SK-N-SH (cell line): ENCODE measurements at regions not wholly inside any gene's neighbourhood (a gene's known extent, or its start where the extent isn't known, plus 50 kb on each side); places are given as distances from the start of the nearest gene placed in this dataset.

Experiments used
- CTCF ChIA-PET: fragments of 300-600, 350-600 bp; formaldehyde crosslinking; extraction: SDS; loops from one replicate; lab custom pipeline; 2021; lab: Yijun Ruan, JAX
- POLR2A ChIA-PET: fragments of 350-600 bp; sonication (Branson Sonifier 250); formaldehyde crosslinking; extraction: SDS; loops from one replicate; lab custom pipeline; 2020; ENCODE audit warnings: antibody characterized with exemption, inconsistent platforms; lab: Yijun Ruan, JAX
- DNase-seq: peaks from one replicate; pipeline ENCODE4 v3.0.0; 2012
- H2AFZ ChIP-seq: fragments of 200-600 bp; sonication (generic); 2 replicates; pipeline ENCODE4 v1.8.1; 2016; ENCODE audit warnings: antibody characterized with exemption, mild to moderate bottlenecking, low read depth
- H3F3A ChIP-seq: fragments of 200-600 bp; sonication (generic); replicated peaks from 2 replicates; pipeline ENCODE3; 2016; ENCODE audit warnings: antibody characterized with exemption, mild to moderate bottlenecking; ENCODE audit not compliant: insufficient read depth
- H3K27ac ChIP-seq, 2 experiments: fragments of 200-500 bp in 1 of 2; fragments of 200-600 bp in 1 of 2; sonication (Bioruptor generic) in 1 of 2; sonication (generic), shearing (Covaris generic) in 1 of 2; 2 replicates each; pipeline versions ENCODE4 v1.5.1 to v1.6.1; 2014 to 2016; ENCODE audit warnings: low read depth in 2 of 2, inconsistent platforms in 1 of 2, low read length in 1 of 2, mild to moderate bottlenecking in 1 of 2, mixed read lengths in 1 of 2
- H3K27me3 ChIP-seq: fragments of 200-600 bp; sonication (generic), shearing (Covaris generic); 2 replicates; pipeline ENCODE4 v1.6.1; 2016; ENCODE audit warnings: mixed run types; ENCODE audit not compliant: insufficient read depth
- H3K36me3 ChIP-seq, 2 experiments: fragments of 200-500 bp in 1 of 2; fragments of 200-600 bp in 1 of 2; sonication (Bioruptor generic) in 1 of 2; sonication (generic) in 1 of 2; replicated peaks in 1 of 2; 2 replicates each; pipeline versions ENCODE3 to v1.5.1; 2014 to 2016; ENCODE audit warnings: low read length in 1 of 2, mild to moderate bottlenecking in 1 of 2; ENCODE audit not compliant: insufficient read depth in 2 of 2, control insufficient read depth in 1 of 2
- H3K4me1 ChIP-seq, 2 experiments: fragments of 200-500 bp in 1 of 2; fragments of 200-600 bp in 1 of 2; sonication (Bioruptor generic) in 1 of 2; sonication (generic), shearing (Covaris generic) in 1 of 2; 2 replicates each; pipeline versions ENCODE4 v1.5.1 to v1.6.1; 2014 to 2016; ENCODE audit warnings: low read depth in 1 of 2, low read length in 1 of 2, mixed run types in 1 of 2; ENCODE audit not compliant: insufficient read depth in 2 of 2, control insufficient read depth in 1 of 2
- H3K4me2 ChIP-seq: fragments of 200-600 bp; sonication (generic), shearing (Covaris generic); 2 replicates; pipeline ENCODE4 v1.6.1; 2017; ENCODE audit warnings: mixed run types
- H3K4me3 ChIP-seq, 2 experiments: fragments of 200-500 bp in 1 of 2; fragments of 200-600 bp in 1 of 2; sonication (Bioruptor generic) in 1 of 2; sonication (generic), shearing (Covaris generic) in 1 of 2; 2 replicates each; pipeline versions ENCODE4 v1.5.1 to v1.8.1; 2014 to 2016; ENCODE audit warnings: low read depth in 2 of 2, inconsistent platforms in 1 of 2, low read length in 1 of 2, mild to moderate bottlenecking in 1 of 2, mixed read lengths in 1 of 2, moderate library complexity in 1 of 2
- H3K79me2 ChIP-seq: fragments of 200-600 bp; sonication (generic); 2 replicates; pipeline ENCODE4 v1.8.1; 2017; ENCODE audit warnings: mild to moderate bottlenecking; ENCODE audit not compliant: insufficient read depth
- H3K9ac ChIP-seq: fragments of 200-600 bp; sonication (generic); 2 replicates; pipeline ENCODE4 v1.6.1; 2017; ENCODE audit warnings: mixed run types
- H3K9me2 ChIP-seq: fragments of 200-600 bp; sonication (generic); 2 replicates; pipeline ENCODE4 v1.6.1; 2017; ENCODE audit warnings: mixed run types
- H3K9me3 ChIP-seq: fragments of 200-600 bp; sonication (generic); 2 replicates; pipeline ENCODE4 v1.6.1; 2017; ENCODE audit warnings: mixed run types, mild to moderate bottlenecking, moderate library complexity
- H4K20me1 ChIP-seq: fragments of 200-600 bp; sonication (generic); 2 replicates; pipeline ENCODE4 v1.6.1; 2017; ENCODE audit warnings: mild to moderate bottlenecking, mixed run types; ENCODE audit not compliant: insufficient read depth
- ELF1 ChIP-seq: IDR thresholded peaks from 2 replicates; pipeline ENCODE4 v1.4.0; 2012
- EP300 ChIP-seq, 2 experiments: IDR thresholded peaks; 2 replicates each; pipeline versions ENCODE4 v1.4.0 to v1.6.1; 2012; ENCODE audit warnings: borderline replicate concordance in 1 of 2, low read depth in 1 of 2, low read length in 1 of 2
- EZH2phosphoT487 ChIP-seq: fragments of 200-600 bp; sonication (generic); IDR thresholded peaks from 2 replicates; pipeline ENCODE4 v1.6.1; 2017; ENCODE audit warnings: low read depth, mixed run types, mild to moderate bottlenecking, antibody characterized with exemption, moderate library complexity, borderline replicate concordance
- FOSL2 ChIP-seq: IDR thresholded peaks from 2 replicates; pipeline ENCODE4 v1.4.0; 2012; ENCODE audit warnings: low read depth, mild to moderate bottlenecking, moderate library complexity, borderline replicate concordance
- FOXM1 ChIP-seq: IDR thresholded peaks from 2 replicates; pipeline ENCODE4 v1.4.0; 2012; ENCODE audit warnings: low read depth, mild to moderate bottlenecking
- GATA2 ChIP-seq: sonication (generic); formaldehyde crosslinking; IDR thresholded peaks from 2 replicates; pipeline ENCODE4 v1.5.0; 2020; ENCODE audit warnings: mild to moderate bottlenecking, missing genetic modification reagents
- RFX5 ChIP-seq: IDR thresholded peaks from 2 replicates; pipeline ENCODE4 v1.6.1; 2012; ENCODE audit warnings: mild to moderate bottlenecking, improper control_type of control experiment, low read length
- TAF1 ChIP-seq: IDR thresholded peaks from 2 replicates; pipeline ENCODE4 v1.6.1; 2012; ENCODE audit warnings: low read depth, mild to moderate bottlenecking, low read length, moderate library complexity, borderline replicate concordance
- USF1 ChIP-seq: IDR thresholded peaks from 2 replicates; pipeline ENCODE4 v1.4.0; 2012; ENCODE audit warnings: low read depth, borderline replicate concordance
- WGBS: methylation state at CpG from one replicate; pipeline ENCODE4 v1.1.6; 2017; ENCODE audit warnings: low lambda C conversion rate; 5-methylcytosine and 5-hydroxymethylcytosine counted together
- TF ChIP-seq, protein P1 (sequence below): IDR thresholded peaks from 2 replicates; pipeline ENCODE4 v1.4.0; 2012; ENCODE audit warnings: low read depth, borderline replicate concordance
- TF ChIP-seq, protein P2 (sequence below): fragments of 150-350 bp; IDR thresholded peaks from 2 replicates; pipeline ENCODE4 v1.6.1; 2017; ENCODE audit warnings: antibody characterized with exemption, low read length, low read depth, borderline replicate concordance
- TF ChIP-seq, protein P3 (sequence below): IDR thresholded peaks from 2 replicates; pipeline ENCODE4; 2012

DNA sequence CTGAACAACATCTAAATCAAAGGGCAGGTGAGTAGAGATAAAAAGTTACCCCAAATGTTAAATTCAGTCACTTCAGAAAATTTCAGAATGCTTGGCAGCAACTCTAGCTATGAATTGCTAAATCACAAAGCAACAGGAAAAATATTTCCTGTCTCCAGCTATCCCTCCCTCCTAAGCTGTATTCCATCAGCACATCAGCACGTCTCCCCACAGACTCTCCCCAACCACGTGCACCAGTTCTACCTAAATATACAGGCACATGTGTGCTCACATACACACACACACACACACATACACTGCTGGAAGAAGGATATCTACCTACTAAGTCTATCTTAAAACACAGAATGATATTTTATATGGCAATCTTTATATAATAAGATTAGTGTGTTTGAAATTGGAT lies 177.1 kb upstream of the ARHGEF26 start:
- TF ChIP-seq, protein P1, sequence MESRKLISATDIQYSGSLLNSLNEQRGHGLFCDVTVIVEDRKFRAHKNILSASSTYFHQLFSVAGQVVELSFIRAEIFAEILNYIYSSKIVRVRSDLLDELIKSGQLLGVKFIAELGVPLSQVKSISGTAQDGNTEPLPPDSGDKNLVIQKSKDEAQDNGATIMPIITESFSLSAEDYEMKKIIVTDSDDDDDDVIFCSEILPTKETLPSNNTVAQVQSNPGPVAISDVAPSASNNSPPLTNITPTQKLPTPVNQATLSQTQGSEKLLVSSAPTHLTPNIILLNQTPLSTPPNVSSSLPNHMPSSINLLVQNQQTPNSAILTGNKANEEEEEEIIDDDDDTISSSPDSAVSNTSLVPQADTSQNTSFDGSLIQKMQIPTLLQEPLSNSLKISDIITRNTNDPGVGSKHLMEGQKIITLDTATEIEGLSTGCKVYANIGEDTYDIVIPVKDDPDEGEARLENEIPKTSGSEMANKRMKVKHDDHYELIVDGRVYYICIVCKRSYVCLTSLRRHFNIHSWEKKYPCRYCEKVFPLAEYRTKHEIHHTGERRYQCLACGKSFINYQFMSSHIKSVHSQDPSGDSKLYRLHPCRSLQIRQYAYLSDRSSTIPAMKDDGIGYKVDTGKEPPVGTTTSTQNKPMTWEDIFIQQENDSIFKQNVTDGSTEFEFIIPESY = no peak
- TF ChIP-seq ELF1 = no peak
- no peak for DNase-seq
- CTCF ChIA-PET = interaction anchor here (1.1 kb wide), 2 partner anchors 27 to 73 kb away, joined by 3 to 4 read pairs; no protein-coding TSS in a partner anchor
- Histone ChIP-seq H3K36me3 (no peaks in the 10 kb centered on the region), H3F3A (no peaks in the 10 kb centered on the region), H2AFZ (no peak overlapping the region), H3K79me2 (no peaks in the 10 kb centered on the region), H3K4me2 (no peak overlapping the region), H3K27ac (no peak overlapping the region), H4K20me1 (no peaks in the 10 kb centered on the region), H3K9me3 (no peaks in the 10 kb centered on the region), H3K9me2 (no peaks in the 10 kb centered on the region), H3K4me3 (no peak overlapping the region), H3K27me3 (no peaks in the 10 kb centered on the region), H3K9ac (no peak overlapping the region), H3K4me1 (no peaks in the 10 kb centered on the region)
- POLR2A ChIA-PET = no interaction called here
- 22% methylated on average over 2 of the region's 2 CpGs for WGBS

DNA sequence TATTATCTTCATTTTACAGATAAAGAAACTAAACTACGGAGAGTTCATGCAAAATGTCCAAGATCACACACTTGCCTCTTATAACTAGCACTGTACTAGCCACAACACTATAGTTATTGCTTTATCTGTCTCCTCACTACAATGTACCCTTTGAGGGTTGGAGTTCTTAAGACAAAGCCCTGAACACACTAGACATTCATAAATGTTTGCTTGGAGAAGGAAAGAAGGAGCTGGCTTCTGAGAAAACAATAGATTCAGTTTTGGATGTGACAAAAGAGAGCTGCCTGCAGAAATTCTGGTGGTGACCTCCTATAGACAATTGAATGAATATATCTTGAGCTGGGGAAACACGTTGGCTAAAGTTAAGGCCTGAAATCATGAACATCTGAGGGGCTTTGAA lies 169.9 kb upstream of the ARHGEF26 start:
- ChIA-PET POLR2A (no interaction called here), CTCF (no interaction called here)
- Histone ChIP-seq H3K4me1 (no peaks in the 10 kb centered on the region), H2AFZ (no peak overlapping the region), H3F3A (no peaks in the 10 kb centered on the region), H3K36me3 (no peaks in the 10 kb centered on the region), H3K79me2 (no peaks in the 10 kb centered on the region), H3K9me3 (no peaks in the 10 kb centered on the region), H3K27me3 (no peaks in the 10 kb centered on the region), H3K9ac (no peak overlapping the region), H3K4me2 (no peak overlapping the region), H3K9me2 (no peaks in the 10 kb centered on the region), H3K4me3 (no peak overlapping the region), H3K27ac (no peak overlapping the region), H4K20me1 (no peaks in the 10 kb centered on the region)
- WGBS = 20% methylated on average over 2 of the region's 2 CpGs
- DNase-seq = no peak
- TF ChIP-seq FOXM1 (no peak), GATA2 (CRISPR knock-in tag) (no peak), EP300 (IDR thresholded peaks at IDR 0.05; ENCODE audit: borderline replicate concordance in 1 of 2, low read depth in 1 of 2, low read length in 1 of 2) (no peak), USF1 (no peak), TAF1 (no peak), RFX5 (no peak), FOSL2 (no peak), EZH2phosphoT487 (no peak)
- TF ChIP-seq, protein P2, sequence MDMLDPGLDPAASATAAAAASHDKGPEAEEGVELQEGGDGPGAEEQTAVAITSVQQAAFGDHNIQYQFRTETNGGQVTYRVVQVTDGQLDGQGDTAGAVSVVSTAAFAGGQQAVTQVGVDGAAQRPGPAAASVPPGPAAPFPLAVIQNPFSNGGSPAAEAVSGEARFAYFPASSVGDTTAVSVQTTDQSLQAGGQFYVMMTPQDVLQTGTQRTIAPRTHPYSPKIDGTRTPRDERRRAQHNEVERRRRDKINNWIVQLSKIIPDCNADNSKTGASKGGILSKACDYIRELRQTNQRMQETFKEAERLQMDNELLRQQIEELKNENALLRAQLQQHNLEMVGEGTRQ = no peak
- TF ChIP-seq, protein P3, sequence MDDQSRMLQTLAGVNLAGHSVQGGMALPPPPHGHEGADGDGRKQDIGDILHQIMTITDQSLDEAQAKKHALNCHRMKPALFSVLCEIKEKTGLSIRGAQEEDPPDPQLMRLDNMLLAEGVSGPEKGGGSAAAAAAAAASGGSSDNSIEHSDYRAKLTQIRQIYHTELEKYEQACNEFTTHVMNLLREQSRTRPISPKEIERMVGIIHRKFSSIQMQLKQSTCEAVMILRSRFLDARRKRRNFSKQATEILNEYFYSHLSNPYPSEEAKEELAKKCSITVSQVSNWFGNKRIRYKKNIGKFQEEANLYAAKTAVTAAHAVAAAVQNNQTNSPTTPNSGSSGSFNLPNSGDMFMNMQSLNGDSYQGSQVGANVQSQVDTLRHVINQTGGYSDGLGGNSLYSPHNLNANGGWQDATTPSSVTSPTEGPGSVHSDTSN = no peak
